ENCODE measurements at regions not wholly inside any gene's neighbourhood (a gene's known extent, or its start where the extent isn't known, plus 50 kb on each side); places are given as distances from the start of the nearest gene placed in this dataset.

DNA sequence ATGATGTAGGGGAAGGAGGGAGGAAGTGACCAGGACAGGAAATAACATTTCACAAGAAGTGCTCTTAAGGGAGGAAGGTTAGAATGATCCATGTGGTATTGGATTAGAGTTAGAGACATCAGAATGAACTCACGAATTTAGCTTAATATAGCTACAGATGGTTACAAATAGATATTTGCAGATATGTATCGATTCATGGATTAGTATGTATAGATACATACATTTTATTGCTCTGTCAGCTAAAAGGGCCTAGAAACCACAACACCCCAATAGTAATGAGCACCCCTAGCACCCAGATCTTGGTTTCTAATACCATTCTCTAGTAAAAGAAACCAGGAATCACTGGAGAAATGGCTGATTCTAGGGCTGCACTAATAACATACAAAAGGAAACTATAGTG lies 59.6 kb upstream of the LTBP1 start:
- intact Hi-C loops (cut with micrococcal nuclease) (no loop called here), dilution Hi-C loops (cut with MboI; ENCODE audit: extremely low pct_ligation_motif_present, low sequenced_read_pairs) (no loop called here)
- Histone ChIP-seq H3K9ac (replicated peaks; ENCODE audit: extremely low read depth, insufficient read depth, low read length) (no peak overlapping the region), H3K4me3 (replicated peaks in 1 of 3; ENCODE audit: insufficient read depth in 1 of 3, low read depth in 1 of 3, low read length in 3 of 3) (no peak overlapping the region), H4K20me1 (replicated peaks; ENCODE audit: control insufficient read depth, extremely low read depth, insufficient read depth, low read length) (no peaks in the 10 kb centered on the region), H3K27ac (ENCODE audit: insufficient read depth, low read depth, low read length) (no peak overlapping the region), H3K79me2 (ENCODE audit: control insufficient read depth, insufficient read depth, low read length) (no peaks in the 10 kb centered on the region), H3K9me3 (replicated peaks; ENCODE audit: control insufficient read depth, insufficient read depth, low read length) (no peaks in the 10 kb centered on the region), H2AFZ (ENCODE audit: low read depth, low read length) (no peak overlapping the region), H3K27me3 (ENCODE audit: control insufficient read depth in 2 of 2, insufficient read depth in 2 of 2, low read length in 2 of 2) (no peaks in the 10 kb centered on the region), H3K4me1 (ENCODE audit: control insufficient read depth, extremely low read depth, insufficient read depth, low read length) (no peaks in the 10 kb centered on the region), H3K9me1 (replicated peaks; ENCODE audit: control insufficient read depth, extremely low read depth, insufficient read depth, low read length) (no peaks in the 10 kb centered on the region), H3K36me3 (ENCODE audit: control insufficient read depth in 2 of 2, extremely low read depth in 1 of 2, insufficient read depth in 2 of 2, low read length in 2 of 2) (no peaks in the 10 kb centered on the region), H3K4me2 (ENCODE audit: insufficient read depth, low read length) (no peak overlapping the region)
- ChIA-PET POLR2A (no interaction called here), CTCF (no interaction called here)
- TF ChIP-seq FOS (IDR thresholded peaks at IDR 0.05; ENCODE audit: borderline replicate concordance, insufficient read depth, low read length) (no peak), POLR2A (IDR thresholded peaks at IDR 0.05; ENCODE audit: low read depth, low read length) (no peak), POLR2AphosphoS5 (IDR thresholded peaks at IDR 0.05; ENCODE audit: insufficient read depth, low read depth, low read length) (no peak), JUN (IDR thresholded peaks at IDR 0.05; ENCODE audit: borderline replicate concordance, insufficient read depth, insufficient read length, low read depth) (no peak), GATA2 (IDR thresholded peaks at IDR 0.05; ENCODE audit: insufficient read depth, insufficient read length, low read depth, low read length) (no peak), EZH2 (IDR thresholded peaks at IDR 0.05; ENCODE audit: borderline replicate concordance, low read depth, low read length, severe bottlenecking) (no peak)
- TF ChIP-seq, protein P1, sequence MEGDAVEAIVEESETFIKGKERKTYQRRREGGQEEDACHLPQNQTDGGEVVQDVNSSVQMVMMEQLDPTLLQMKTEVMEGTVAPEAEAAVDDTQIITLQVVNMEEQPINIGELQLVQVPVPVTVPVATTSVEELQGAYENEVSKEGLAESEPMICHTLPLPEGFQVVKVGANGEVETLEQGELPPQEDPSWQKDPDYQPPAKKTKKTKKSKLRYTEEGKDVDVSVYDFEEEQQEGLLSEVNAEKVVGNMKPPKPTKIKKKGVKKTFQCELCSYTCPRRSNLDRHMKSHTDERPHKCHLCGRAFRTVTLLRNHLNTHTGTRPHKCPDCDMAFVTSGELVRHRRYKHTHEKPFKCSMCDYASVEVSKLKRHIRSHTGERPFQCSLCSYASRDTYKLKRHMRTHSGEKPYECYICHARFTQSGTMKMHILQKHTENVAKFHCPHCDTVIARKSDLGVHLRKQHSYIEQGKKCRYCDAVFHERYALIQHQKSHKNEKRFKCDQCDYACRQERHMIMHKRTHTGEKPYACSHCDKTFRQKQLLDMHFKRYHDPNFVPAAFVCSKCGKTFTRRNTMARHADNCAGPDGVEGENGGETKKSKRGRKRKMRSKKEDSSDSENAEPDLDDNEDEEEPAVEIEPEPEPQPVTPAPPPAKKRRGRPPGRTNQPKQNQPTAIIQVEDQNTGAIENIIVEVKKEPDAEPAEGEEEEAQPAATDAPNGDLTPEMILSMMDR (IDR thresholded peaks at IDR 0.05; ENCODE audit: extremely low read depth in 1 of 2, insufficient read depth in 1 of 2, low read depth in 1 of 2, low read length in 2 of 2), result no peak
- TF ChIP-seq, protein P2, sequence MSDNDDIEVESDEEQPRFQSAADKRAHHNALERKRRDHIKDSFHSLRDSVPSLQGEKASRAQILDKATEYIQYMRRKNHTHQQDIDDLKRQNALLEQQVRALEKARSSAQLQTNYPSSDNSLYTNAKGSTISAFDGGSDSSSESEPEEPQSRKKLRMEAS (IDR thresholded peaks at IDR 0.05; ENCODE audit: insufficient read depth, insufficient read length), result no peak
- no TSS peak for BruUV-seq (replicated peaks)
- DNase-seq (ENCODE audit: low read depth, low spot score) (no peak), FAIRE-seq (no peak)

Measured in endothelial cell of umbilical vein (primary cell).